GM18498 (cell line): ENCODE measurements at regions not wholly inside any gene's neighbourhood (a gene's known extent, or its start where the extent isn't known, plus 50 kb on each side); places are given as distances from the start of the nearest gene placed in this dataset.
"Not testable (repeated sequence)": the region's sequence is repeated elsewhere in the genome, so short reads cannot be mapped to it uniquely, and the experiment has no call there.

ENCODE experiments used
- ATAC-seq: cut with Tn5 transposase; IDR thresholded peaks from one replicate; pipeline ENCODE4 v1.9.1; 2021; ENCODE audit warnings: mild to moderate bottlenecking, moderate library complexity; ENCODE audit not compliant: unreplicated experiment

DNA sequence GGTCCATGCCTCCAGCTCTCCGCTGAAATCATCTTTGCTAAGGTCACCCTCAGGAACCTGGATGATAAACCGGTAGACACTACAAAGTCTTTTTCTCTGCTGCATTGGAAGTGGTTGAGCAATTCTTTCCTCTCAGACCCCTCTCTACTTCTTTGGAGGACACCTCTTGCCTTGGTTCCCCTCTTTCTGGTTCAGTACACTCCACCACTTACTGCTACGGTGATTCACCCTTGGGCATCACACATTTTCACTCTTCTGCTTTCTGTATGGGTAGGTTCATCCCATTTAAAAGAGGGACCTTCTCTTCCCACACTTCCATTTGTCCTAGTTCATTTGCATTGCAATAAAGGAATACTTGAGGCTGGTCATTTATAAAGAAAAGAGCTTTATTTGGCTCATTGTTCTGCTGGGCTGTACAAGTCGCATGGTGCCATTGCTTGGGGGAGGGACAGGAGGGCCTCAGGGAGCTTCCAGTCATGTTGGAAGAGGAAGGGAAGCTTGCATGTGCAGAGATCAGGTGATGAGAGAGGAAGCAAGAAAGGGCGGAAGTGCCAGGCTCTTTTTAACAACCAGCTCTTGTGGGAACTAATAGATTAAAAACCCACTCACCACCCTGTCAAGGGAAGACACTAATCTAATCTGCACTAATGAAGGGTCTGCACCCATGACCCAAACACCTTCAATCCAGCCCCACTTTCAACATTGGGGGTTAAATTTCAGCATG lies 149.7 kb upstream of the TMEM170B start:
- no peak for ATAC-seq

- ATAC-seq, result no peak
Measured at GRCh38 chr6:11386726-11387125, 150.8 kb upstream of the TMEM170B start.

DNA sequence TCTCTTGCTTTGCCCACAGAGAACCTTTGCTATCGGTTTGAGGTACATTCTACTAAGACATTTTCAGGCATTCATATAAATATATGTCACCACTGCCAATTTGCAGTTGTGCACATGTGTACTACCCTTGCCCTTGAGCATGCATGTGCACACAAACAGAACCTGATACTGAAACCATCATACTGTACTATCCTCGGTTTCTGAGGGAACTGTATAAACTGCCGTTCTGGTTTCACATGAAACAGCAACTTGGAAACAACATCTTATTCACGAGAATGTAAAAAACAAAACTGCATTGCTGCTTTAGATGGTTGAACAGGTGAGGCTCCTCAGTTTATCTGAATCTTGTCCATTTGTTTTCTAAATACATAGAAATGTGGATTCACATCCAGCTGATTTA lies 151.2 kb upstream of the TMEM170B start:
- peak; percentile 74 for ATAC-seq

GRCh38 chr6:11384531-11385309 lies 152.3 kb upstream of the NEDD9 start:
- no peak for ATAC-seq

DNA sequence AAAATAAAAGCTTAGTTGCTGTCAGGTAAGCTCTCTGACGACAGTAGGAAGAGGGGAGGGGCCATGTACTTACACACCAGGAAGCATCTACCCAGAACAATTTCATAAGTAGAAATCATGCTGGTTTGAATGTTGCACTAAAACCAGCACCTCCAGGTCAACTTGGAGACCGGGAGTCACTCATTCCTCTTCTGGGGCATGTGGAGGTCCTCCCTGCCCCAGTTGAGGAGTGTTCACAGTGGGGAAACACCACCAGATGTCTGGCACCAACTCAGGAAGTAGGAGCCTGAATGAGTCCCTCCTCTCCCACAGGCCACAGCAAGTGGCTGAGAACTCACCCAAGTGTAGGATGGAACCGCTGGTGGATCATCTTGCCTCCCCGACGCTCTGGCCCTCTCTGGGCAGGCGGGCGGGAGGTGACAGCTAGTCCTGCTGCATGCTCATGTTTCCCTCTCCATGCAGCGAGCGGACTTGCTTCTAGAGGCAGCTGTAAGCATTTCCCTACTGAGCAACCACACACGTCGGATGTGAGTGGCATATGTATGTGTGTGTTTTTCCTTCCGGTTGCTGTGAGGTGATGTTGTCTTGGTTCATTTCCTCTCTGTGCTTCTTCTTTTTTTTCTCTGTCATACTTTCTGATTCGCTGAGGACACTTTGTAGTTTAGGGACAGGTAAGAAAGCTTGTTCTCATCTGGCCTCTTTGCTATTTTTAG lies 149.5 kb upstream of the NEDD9 start:
- peak; percentile 75 for ATAC-seq

DNA sequence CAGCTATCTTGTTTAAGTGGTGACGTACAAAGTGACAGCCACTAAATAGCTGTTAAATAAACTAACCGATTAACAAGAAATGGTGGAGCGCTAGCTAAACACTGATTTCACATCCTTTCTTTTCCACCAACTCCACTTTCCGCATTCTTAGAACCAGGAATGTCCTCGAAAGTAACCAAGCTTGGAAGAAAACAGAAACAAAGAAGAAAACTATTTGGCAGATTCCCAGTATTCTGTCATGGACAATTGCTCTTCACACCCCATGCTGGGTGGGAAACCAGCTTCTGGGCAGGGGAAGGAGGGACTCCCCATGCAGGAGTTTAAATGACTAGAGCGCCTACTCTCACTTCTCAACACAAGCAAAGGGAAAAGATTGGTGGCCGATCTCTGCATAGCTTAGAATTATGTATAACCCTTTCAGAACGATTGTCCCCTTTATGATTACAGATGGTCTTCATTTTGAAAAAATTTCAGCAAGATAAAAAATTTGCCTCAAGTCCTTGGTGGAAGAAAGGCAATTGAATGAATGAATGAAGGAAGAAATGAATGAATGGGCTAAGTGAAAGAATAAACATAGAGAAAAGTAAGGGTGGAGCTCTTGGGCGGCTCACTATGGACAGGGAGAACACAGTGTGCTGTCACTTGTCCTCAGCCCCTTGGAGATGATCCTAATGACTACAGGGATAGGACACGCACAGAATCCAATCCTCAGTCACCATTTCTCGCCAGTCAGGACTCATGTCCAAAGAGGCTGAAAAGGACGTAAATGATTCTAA lies 148.7 kb upstream of the NEDD9 start:
- no peak for ATAC-seq

DNA sequence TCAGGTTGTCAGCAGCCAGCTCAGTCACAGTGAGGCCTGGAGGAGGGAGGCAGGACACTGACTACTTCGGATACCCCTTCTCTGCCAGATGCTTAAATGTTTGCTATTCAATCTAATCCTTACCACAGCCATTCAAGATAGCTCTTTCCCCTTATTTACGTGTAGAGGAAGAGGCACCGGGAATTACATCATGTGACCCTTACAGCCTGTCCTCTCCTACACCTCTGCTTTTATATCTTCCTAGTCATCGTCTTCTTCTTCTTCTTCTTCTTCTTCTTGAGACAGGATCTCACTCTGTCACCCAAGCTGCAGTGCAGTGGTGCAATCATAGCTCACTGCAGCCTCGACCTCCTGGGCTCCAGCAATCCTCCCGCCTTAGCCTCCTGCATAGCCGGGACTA lies 148.1 kb upstream of the NEDD9 start:
- no peak for ATAC-seq

DNA sequence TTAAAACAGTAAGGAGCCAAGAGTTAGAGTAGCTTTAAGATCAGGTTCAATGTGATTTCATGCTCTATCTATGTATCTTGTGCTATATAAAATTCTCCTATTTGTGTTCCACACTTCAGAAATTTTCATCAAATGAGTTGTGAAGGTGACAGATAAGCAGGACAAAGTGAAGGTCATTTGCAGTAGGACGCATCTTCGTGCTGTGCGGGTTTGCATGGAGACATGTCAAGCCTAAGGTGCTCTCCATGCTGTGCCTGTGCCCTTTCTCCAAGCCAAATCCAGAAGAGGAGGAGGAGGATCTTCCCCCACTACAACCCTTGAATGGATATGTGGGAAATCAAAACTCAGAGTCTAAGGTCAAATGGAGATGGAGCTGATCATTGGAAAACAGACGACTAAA lies 147.3 kb upstream of the NEDD9 start:
- ATAC-seq, result no peak

DNA sequence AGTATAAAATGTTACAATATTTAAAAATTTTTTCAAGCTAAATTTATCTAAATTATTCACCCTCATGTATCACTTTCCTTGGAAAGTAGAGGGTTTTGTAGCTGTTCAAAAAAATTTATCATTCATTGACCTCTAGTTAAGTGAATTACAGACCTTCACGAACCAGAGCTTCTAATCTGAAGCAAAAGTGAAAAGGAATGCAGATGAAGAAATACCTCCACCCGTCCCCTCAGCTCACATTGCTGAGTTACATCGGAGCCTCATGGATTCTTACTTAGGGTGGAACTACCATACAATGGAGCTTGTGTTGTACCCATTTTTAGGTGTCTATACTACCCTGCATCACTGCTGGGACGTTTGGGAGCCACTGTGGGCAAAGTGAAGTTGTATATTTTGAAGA lies 146.2 kb upstream of the NEDD9 start:
- no peak for ATAC-seq

- ATAC-seq, result peak; percentile 92
Measured at GRCh38 chr6:11374036-11375010, 141.9 kb upstream of the NEDD9 start.

DNA sequence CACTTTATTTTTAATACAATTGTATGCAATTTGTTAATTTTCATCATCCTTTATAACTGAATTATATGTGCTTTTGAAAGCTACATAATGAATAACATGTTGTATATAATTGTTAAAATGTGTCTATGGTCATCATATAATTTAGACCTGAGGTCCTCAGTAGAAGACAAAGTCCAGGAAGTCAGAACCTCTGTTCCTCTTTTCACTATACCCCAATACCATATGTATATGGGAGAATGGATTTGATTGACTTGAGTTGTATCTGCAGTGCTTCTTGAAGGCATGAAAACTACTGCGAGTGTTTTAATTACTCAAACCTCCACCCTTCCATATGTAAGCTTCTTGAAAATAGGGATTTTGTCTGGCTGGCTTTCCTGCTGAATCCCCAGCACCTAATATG lies 140.7 kb upstream of the NEDD9 start:
- no peak for ATAC-seq

DNA sequence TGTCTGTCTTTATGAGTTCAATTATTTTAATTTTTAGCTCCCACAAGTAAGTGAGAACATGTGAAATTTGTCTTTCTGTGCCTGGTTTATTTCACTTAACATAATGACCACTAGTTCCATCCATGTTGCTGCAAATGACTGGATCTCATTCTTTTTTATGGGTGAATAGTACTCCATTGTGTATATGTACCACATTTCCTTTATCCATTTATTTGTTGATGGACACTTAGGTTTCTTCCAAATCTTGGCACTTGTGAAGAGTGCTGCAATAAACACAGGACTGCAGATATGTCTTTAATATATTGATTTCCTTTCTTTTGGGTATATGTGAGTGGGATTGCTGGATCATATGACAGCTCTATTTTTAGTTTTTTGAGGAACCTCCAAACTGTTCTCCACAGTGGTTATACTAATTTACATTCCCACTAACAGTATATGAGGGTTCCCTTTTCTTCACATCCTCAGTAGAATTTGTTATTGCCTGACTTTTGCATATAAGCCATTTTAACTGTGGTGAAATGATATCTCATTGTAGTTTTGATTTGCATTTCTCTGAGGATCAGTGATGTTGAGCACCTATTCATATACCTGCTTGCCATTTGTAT lies 139.8 kb upstream of the NEDD9 start:
- not testable (repeated sequence) for ATAC-seq

DNA sequence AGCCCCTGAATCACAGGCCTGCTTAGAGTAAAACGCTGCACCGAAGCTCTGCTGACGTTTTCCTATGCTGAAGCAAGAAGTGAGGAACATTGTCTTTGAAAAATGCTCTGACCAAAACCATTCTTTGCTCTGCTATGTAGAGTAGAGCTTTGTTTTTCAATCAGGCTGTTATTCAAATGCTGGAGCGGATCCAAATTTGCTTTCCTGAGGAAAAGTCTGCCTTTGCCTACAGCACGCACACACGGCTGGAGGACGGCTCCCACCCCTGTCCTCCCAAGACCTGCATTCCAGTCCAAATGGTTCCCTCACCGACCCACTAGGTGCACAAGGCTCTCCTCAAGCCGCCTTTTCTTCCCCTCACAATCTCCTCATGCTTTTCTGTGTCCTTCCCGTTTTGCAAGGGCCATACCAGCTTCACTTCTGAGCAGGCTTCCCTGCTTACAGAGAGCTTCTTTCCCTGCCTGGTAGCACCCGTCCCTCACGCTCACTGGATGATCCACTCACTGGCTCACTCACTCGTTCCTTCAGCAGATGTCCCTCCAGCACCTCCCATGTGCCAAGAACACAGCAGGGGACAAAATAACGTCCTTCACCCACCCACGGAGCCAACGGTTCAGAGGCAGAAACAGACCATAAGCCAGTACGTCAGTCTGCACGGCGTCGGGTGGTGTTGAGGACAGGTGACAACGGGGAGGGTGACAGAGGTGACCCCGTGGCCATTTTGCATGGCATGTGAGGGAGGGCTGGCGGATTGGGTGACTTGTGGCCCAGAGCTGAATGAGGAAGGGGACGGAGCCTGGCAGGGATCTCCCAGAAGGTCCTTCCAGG lies 137.9 kb upstream of the NEDD9 start:
- no peak for ATAC-seq

DNA sequence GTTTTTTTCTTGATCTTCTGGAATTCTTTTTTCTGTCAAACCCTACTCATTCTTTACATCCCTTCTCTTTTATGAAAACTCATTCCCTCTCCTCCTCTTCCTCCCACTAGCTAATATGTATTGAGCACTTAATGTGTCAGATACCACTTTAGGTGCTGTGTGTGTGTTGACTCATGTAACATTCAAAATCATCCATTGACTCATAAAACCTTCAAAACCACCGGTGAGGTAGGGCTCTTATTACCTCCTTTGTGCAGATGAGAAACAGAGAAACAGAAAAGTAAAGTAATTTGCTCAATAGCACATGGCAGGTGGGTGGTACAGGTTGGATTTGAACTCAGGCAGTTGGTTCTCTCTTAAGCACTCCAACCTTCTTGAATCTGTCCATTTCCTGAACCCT lies 136.3 kb upstream of the NEDD9 start:
- no peak for ATAC-seq

GRCh38 chr6:11368264-11368663 lies 135.8 kb upstream of the NEDD9 start:
- no peak for ATAC-seq

DNA sequence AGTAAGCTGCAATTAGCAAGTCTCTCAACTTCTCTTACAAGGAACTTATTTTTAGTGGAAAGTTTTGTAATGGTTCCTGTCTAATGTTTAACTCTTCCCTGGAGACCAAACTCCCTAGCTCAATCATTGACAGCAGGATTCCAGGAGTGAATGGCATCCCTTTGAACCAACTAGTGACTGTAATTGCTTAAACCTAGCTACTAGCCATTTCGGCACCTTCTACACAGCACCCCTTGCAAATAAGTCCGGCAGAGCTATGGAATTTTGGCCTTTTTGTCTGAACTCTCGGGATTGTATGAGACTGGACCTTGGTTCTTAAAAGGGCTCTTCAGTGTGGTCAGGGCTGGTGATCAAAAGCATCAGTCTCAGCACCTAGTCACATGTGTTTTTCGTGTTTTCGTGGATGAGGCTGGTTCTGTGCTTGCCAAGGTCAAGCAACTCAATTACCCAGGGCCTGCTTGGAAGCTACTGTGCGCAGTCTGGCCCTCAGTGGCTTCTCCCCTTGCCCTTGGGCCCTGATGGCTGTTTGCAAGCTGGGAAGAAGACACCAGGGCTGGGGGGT lies 135.3 kb upstream of the NEDD9 start:
- no peak for ATAC-seq

- peak; percentile 33 for ATAC-seq
Measured at GRCh38 chr6:11366934-11367637, 134.6 kb upstream of the NEDD9 start.
